ENCODE measurements at regions not wholly inside any gene's neighbourhood (a gene's known extent, or its start where the extent isn't known, plus 50 kb on each side); places are given as distances from the start of the nearest gene placed in this dataset.

- no peaks in the 10 kb centered on the region for H3K27me3 ChIP-seq
- no peak overlapping the region for H3K27ac ChIP-seq
- TF ChIP-seq POLR2AphosphoS5 (IDR thresholded peaks at IDR 0.05; ENCODE audit: insufficient read depth in 1 of 2, low read depth in 1 of 2) (no peak), POLR2A (IDR thresholded peaks at IDR 0.05) (no peak)
- TF ChIP-seq, protein P1, sequence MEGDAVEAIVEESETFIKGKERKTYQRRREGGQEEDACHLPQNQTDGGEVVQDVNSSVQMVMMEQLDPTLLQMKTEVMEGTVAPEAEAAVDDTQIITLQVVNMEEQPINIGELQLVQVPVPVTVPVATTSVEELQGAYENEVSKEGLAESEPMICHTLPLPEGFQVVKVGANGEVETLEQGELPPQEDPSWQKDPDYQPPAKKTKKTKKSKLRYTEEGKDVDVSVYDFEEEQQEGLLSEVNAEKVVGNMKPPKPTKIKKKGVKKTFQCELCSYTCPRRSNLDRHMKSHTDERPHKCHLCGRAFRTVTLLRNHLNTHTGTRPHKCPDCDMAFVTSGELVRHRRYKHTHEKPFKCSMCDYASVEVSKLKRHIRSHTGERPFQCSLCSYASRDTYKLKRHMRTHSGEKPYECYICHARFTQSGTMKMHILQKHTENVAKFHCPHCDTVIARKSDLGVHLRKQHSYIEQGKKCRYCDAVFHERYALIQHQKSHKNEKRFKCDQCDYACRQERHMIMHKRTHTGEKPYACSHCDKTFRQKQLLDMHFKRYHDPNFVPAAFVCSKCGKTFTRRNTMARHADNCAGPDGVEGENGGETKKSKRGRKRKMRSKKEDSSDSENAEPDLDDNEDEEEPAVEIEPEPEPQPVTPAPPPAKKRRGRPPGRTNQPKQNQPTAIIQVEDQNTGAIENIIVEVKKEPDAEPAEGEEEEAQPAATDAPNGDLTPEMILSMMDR (IDR thresholded peaks at IDR 0.05), result no peak
- H3K4me3 ChIP-seq, result no peak overlapping the region
- no peaks in the 10 kb centered on the region for H3K9me3 ChIP-seq
- no peaks in the 10 kb centered on the region for H3K36me3 ChIP-seq
- intact Hi-C loops (cut with DNase I), result no loop called here
- H3K4me1 ChIP-seq, result no peaks in the 10 kb centered on the region
- DNase-seq (ENCODE audit: extremely low spot score in 2 of 2), result no peak
Measured at GRCh38 chr16:72549878-72550277, 377.9 kb upstream of the PMFBP1 start.

- TF ChIP-seq POLR2AphosphoS5 (IDR thresholded peaks at IDR 0.05; ENCODE audit: insufficient read depth in 1 of 2, low read depth in 1 of 2) (no peak), POLR2A (IDR thresholded peaks at IDR 0.05) (no peak)
- TF ChIP-seq, protein P1 (IDR thresholded peaks at IDR 0.05), result no peak
- Histone ChIP-seq H3K27ac (no peak overlapping the region), H3K36me3 (no peaks in the 10 kb centered on the region), H3K4me3 (no peak overlapping the region), H3K27me3 (no peaks in the 10 kb centered on the region), H3K4me1 (no peaks in the 10 kb centered on the region), H3K9me3 (no peaks in the 10 kb centered on the region)
- no peak for DNase-seq (ENCODE audit: extremely low spot score in 2 of 2)
- intact Hi-C loops (cut with DNase I), result no loop called here
Measured at GRCh38 chr16:72542102-72542501, 370.1 kb upstream of the PMFBP1 start.

DNA sequence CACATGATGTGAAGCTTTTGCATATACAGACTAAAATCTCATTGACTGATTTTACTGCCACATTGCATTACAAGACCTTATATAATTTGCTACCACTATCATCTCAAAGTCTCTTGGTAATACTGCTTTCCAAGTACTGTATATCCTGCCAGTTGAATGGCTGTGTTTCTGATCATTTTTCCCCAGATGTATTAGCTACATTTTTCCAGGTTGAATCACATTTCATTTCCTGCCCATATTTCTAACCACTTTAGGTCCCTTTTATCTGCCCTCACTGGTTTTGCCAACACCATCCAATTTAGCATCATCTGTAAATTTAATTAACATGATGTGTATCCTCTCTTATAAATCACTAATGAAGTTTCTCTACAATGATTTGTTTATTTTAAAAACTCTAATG, 365.7 kb upstream of the PMFBP1 start:
- no peak overlapping the region for H3K27ac ChIP-seq
- H3K9me3 ChIP-seq, result no peaks in the 10 kb centered on the region
- H3K4me3 ChIP-seq, result no peak overlapping the region
- TF ChIP-seq POLR2AphosphoS5 (IDR thresholded peaks at IDR 0.05; ENCODE audit: insufficient read depth in 1 of 2, low read depth in 1 of 2) (no peak), POLR2A (IDR thresholded peaks at IDR 0.05) (no peak)
- TF ChIP-seq, protein P1 (IDR thresholded peaks at IDR 0.05), result no peak
- intact Hi-C loops (cut with DNase I), result no loop called here
- no peak for DNase-seq (ENCODE audit: extremely low spot score in 2 of 2)
- no peaks in the 10 kb centered on the region for H3K36me3 ChIP-seq
- H3K4me1 ChIP-seq, result no peaks in the 10 kb centered on the region
- H3K27me3 ChIP-seq, result no peaks in the 10 kb centered on the region

DNA sequence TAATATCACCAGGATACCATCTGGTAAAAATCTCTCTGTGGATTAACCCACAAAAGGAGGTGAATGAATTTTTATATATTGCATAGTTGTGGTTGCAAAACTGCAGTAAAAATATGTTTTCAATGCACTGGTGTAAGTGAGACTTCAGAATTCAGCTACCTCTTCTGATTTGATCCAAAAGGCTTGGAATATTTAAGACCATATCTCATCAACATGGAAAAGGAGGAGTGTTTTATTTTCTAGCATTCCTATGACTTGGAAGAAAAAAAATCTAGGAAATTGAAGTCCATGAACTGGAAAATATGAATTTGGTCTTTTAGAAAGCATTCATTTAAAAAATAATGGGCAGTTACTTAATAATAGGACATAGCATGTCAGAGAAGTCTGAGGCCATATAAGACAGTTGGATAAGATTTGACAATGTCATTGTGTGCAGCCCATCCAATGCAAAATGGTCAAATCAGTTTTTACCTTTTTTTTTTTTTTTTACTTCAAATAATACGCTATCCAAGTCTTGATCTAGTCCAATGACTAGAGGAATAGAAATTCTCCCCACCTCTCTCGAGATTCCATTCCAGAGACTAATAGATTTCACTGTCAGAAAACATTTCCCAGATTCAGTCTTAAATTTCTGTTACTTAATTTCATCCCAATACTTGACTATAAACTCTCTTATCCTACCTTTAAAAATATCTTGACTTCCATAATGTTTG, 364.9 kb upstream of the PMFBP1 start:
- TF ChIP-seq POLR2A (IDR thresholded peaks at IDR 0.05) (no peak), POLR2AphosphoS5 (IDR thresholded peaks at IDR 0.05; ENCODE audit: insufficient read depth in 1 of 2, low read depth in 1 of 2) (no peak)
- TF ChIP-seq, protein P1 (IDR thresholded peaks at IDR 0.05), result no peak
- H3K36me3 ChIP-seq, result no peaks in the 10 kb centered on the region
- no peaks in the 10 kb centered on the region for H3K4me1 ChIP-seq
- no peak for DNase-seq (ENCODE audit: extremely low spot score in 2 of 2)
- H3K4me3 ChIP-seq, result no peak overlapping the region
- no peaks in the 10 kb centered on the region for H3K9me3 ChIP-seq
- intact Hi-C loops (cut with DNase I), result no loop called here
- no peaks in the 10 kb centered on the region for H3K27me3 ChIP-seq
- no peak overlapping the region for H3K27ac ChIP-seq

GRCh38 chr16:72532906-72533410, 361.0 kb upstream of the PMFBP1 start:
- Histone ChIP-seq H3K4me3 (no peak overlapping the region), H3K27ac (no peak overlapping the region), H3K36me3 (no peaks in the 10 kb centered on the region), H3K4me1 (no peaks in the 10 kb centered on the region), H3K9me3 (no peaks in the 10 kb centered on the region), H3K27me3 (no peaks in the 10 kb centered on the region)
- intact Hi-C loops (cut with DNase I), result no loop called here
- no peak for TF ChIP-seq POLR2A (IDR thresholded peaks at IDR 0.05)
- TF ChIP-seq, protein P1 (IDR thresholded peaks at IDR 0.05), result no peak
- TF ChIP-seq POLR2AphosphoS5 (IDR thresholded peaks at IDR 0.05; ENCODE audit: insufficient read depth in 1 of 2, low read depth in 1 of 2), result no peak
- no peak for DNase-seq (ENCODE audit: extremely low spot score in 2 of 2)

All from vagina (tissue), 2 donors.